Liver (tissue), 8 donors: ENCODE measurements at regions not wholly inside any gene's neighbourhood (a gene's known extent, or its start where the extent isn't known, plus 50 kb on each side); places are given as distances from the start of the nearest gene placed in this dataset.

Experiments
- DNase-seq: peaks from one replicate; pipeline ENCODE4 v3.0.0-alpha.2; 2017; ENCODE audit warnings: low spot score
- H3K27ac ChIP-seq, 2 donors: one replicate each; pipeline ENCODE4 v1.7.0; 2013; ENCODE audit warnings: inconsistent platforms in 2 of 2, low read length in 2 of 2, control low read depth in 1 of 2, low read depth in 1 of 2, mild to moderate bottlenecking in 1 of 2
- H3K27me3 ChIP-seq, 4 donors: one replicate each; pipeline versions ENCODE4 v1.6.1 to v1.7.0; 2013; ENCODE audit warnings: low read length in 3 of 4, inconsistent platforms in 1 of 4, mild to moderate bottlenecking in 1 of 4, moderate library complexity in 1 of 4; ENCODE audit not compliant: control insufficient read depth in 4 of 4, insufficient read depth in 4 of 4
- H3K36me3 ChIP-seq, 4 donors: one replicate each; pipeline versions ENCODE4 v1.6.1 to v1.7.0; 2013; ENCODE audit warnings: low read length in 3 of 4, mild to moderate bottlenecking in 3 of 4, low read depth in 1 of 4, moderate library complexity in 1 of 4; ENCODE audit not compliant: control insufficient read depth in 4 of 4, insufficient read depth in 3 of 4
- H3K4me1 ChIP-seq, 4 donors: one replicate each; pipeline versions ENCODE4 v1.6.1 to v1.7.0; 2013; ENCODE audit warnings: low read length in 3 of 4, mild to moderate bottlenecking in 3 of 4, moderate library complexity in 1 of 4; ENCODE audit not compliant: control insufficient read depth in 4 of 4, insufficient read depth in 4 of 4
- H3K4me3 ChIP-seq, 3 donors: one replicate each; pipeline versions ENCODE4 v1.6.1 to v1.7.0; 2013; ENCODE audit warnings: low read length in 3 of 3, control low read depth in 1 of 3, low read depth in 1 of 3, mild to moderate bottlenecking in 1 of 3
- H3K9ac ChIP-seq, 2 donors: one replicate each; pipeline ENCODE4 v1.7.0; 2013; ENCODE audit warnings: low read length in 2 of 2, mild to moderate bottlenecking in 2 of 2, moderate library complexity in 2 of 2, control low read depth in 1 of 2, low read depth in 1 of 2
- H3K9me3 ChIP-seq, 4 donors: one replicate each; pipeline versions ENCODE4 v1.6.1 to v1.7.0; 2013; ENCODE audit warnings: low read length in 3 of 4; ENCODE audit not compliant: control insufficient read depth in 4 of 4
- ATF3 ChIP-seq: IDR thresholded peaks from 2 replicates; pipeline ENCODE4 v1.6.1; 2016; ENCODE audit warnings: antibody characterized with exemption
- CTCF ChIP-seq: fragments of 150-350 bp; IDR thresholded peaks from 2 replicates; pipeline ENCODE4 v1.5.1; 2017; ENCODE audit warnings: improper control_type of control experiment, low read depth, low read length; ENCODE audit not compliant: missing input control
- EGR1 ChIP-seq, 2 donors: IDR thresholded peaks; 2 replicates each; pipeline ENCODE4 v1.6.1; 2016 to 2018; ENCODE audit warnings: antibody characterized with exemption in 2 of 2, low read depth in 2 of 2
- FOXA2 ChIP-seq: IDR thresholded peaks from 2 replicates; pipeline ENCODE4 v1.6.1; 2016; ENCODE audit warnings: antibody characterized with exemption
- GABPA ChIP-seq, 2 donors: IDR thresholded peaks in 1 of 2; conservative IDR thresholded peaks in 1 of 2; 2 replicates each; pipeline ENCODE4 v1.6.1; 2016; ENCODE audit warnings: antibody characterized with exemption in 2 of 2, mild to moderate bottlenecking in 1 of 2, moderate library complexity in 1 of 2
- HNF4A ChIP-seq, 2 donors: conservative IDR thresholded peaks; 2 replicates each; pipeline ENCODE4 v1.6.1; 2016; ENCODE audit warnings: antibody characterized with exemption in 2 of 2, mild to moderate bottlenecking in 2 of 2
- HNF4G ChIP-seq: IDR thresholded peaks from 2 replicates; pipeline ENCODE4 v1.6.1; 2016; ENCODE audit warnings: antibody characterized with exemption
- JUND ChIP-seq, 2 donors: IDR thresholded peaks; 2 replicates each; pipeline ENCODE4 v1.6.1; 2016; ENCODE audit warnings: antibody characterized with exemption in 2 of 2
- MAX ChIP-seq: IDR thresholded peaks from 2 replicates; pipeline ENCODE4 v1.6.1; 2016; ENCODE audit warnings: antibody characterized with exemption
- NR2F2 ChIP-seq: IDR thresholded peaks from 2 replicates; pipeline ENCODE4 v1.6.1; 2016; ENCODE audit warnings: antibody characterized with exemption
- RAD21 ChIP-seq, 2 donors: IDR thresholded peaks; 2 replicates each; pipeline ENCODE4 v1.6.1; 2016; ENCODE audit warnings: antibody characterized with exemption in 2 of 2, mild to moderate bottlenecking in 2 of 2
- REST ChIP-seq: IDR thresholded peaks from 2 replicates; pipeline ENCODE4 v1.6.1; 2016; ENCODE audit warnings: antibody characterized with exemption, mild to moderate bottlenecking
- RXRA ChIP-seq, 2 donors: IDR thresholded peaks; 2 replicates each; pipeline ENCODE4 v1.6.1; 2017 to 2018; ENCODE audit warnings: antibody characterized with exemption in 2 of 2, mild to moderate bottlenecking in 1 of 2
- SP1 ChIP-seq: IDR thresholded peaks from 2 replicates; pipeline ENCODE4 v1.6.1; 2018; ENCODE audit warnings: antibody characterized with exemption, mild to moderate bottlenecking
- TAF1 ChIP-seq: conservative IDR thresholded peaks from 2 replicates; pipeline ENCODE4 v1.6.1; 2016; ENCODE audit warnings: antibody characterized with exemption, mild to moderate bottlenecking
- YY1 ChIP-seq: IDR thresholded peaks from 2 replicates; pipeline ENCODE4 v1.6.1; 2016; ENCODE audit warnings: antibody characterized with exemption, mild to moderate bottlenecking
- ZBTB33 ChIP-seq: IDR thresholded peaks from 2 replicates; pipeline ENCODE4 v1.6.1; 2016; ENCODE audit warnings: antibody characterized with exemption
- WGBS: extraction: QIAGEN DNeasy Blood & Tissue Kit; methylation state at CpG from one replicate; pipeline ENCODE4 v1.1.7; 2013; 5-methylcytosine and 5-hydroxymethylcytosine counted together
- donor health status: healthy.
- donor health status: healthy.
- donor health status: healthy.
- donor health status: healthy.
- donor health status: healthy.

GRCh38 chr5:174789596-174789995 lies 65.2 kb downstream of the MSX2 start:
- H3K4me1 ChIP-seq = no peaks in the 10 kb centered on the region
- H3K36me3 ChIP-seq = no peaks in the 10 kb centered on the region
- peaks cover 0 to 8% (median 4%) of the 10 kb centered on the region in 4 donors for H3K27me3 ChIP-seq
- 78% methylated on average over 4 of the region's 4 CpGs for WGBS
- no peak overlapping the region for H3K9ac ChIP-seq
- H3K27ac ChIP-seq = no peak overlapping the region
- no peak overlapping the region for H3K4me3 ChIP-seq
- no peak for DNase-seq
- TF ChIP-seq CTCF (no peak), HNF4A (conservative IDR thresholded peaks at IDR 0.05) (no peak), FOXA2 (no peak), ATF3 (no peak), YY1 (no peak), EGR1 (IDR thresholded peaks at IDR 0.05; ENCODE audit: low read depth in 2 of 2) (no peak), RAD21 (IDR thresholded peaks at IDR 0.05) (no peak), JUND (IDR thresholded peaks at IDR 0.05) (no peak), ZBTB33 (no peak), TAF1 (no peak), REST (no peak), RXRA (IDR thresholded peaks at IDR 0.05) (no peak), MAX (no peak), HNF4G (no peak), SP1 (no peak), NR2F2 (no peak), GABPA (IDR thresholded peaks at IDR 0.05 in 1 of 2, conservative IDR thresholded peaks at IDR 0.05 in 1 of 2) (no peak)
- no peaks in the 10 kb centered on the region for H3K9me3 ChIP-seq
